Activated CD8-positive, alpha-beta memory T cell treated with anti-CD3 and anti-CD28 coated beads for 48 hours (primary cell): ENCODE measurements at regions not wholly inside any gene's neighbourhood (a gene's known extent, or its start where the extent isn't known, plus 50 kb on each side); places are given as distances from the start of the nearest gene placed in this dataset.

ENCODE experiments used
- DNase-seq, 3 experiments: peaks; one replicate each; pipeline ENCODE4 v3.0.0-alpha.2; 2020; ENCODE audit warnings: low read depth in 2 of 3, low spot score in 2 of 3

GRCh38 chr18:76202322-76202721 is 292.7 kb downstream of the ZNF516 start:
- no peak for DNase-seq

- no peak for DNase-seq
Measured at GRCh38 chr18:76195601-76196000, 299.4 kb downstream of the ZNF516 start.

GRCh38 chr18:76188097-76188496 is 306.9 kb downstream of the ZNF516 start:
- no peak for DNase-seq

- no peak for DNase-seq
Measured at GRCh38 chr18:76179257-76179656, 315.8 kb downstream of the ZNF516 start.

- DNase-seq, result no peak
Measured at GRCh38 chr18:76177160-76177559, 317.9 kb downstream of the ZNF516 start.

GRCh38 chr18:76174451-76174850 is 320.6 kb downstream of the ZNF516 start:
- no peak for DNase-seq

- no peak for DNase-seq
Measured at GRCh38 chr18:76169733-76170132, 325.3 kb downstream of the ZNF516 start.

GRCh38 chr18:76167845-76168621 is 327.0 kb downstream of the ZNF516 start:
- no peak for DNase-seq

GRCh38 chr18:76167410-76167809 is 327.6 kb downstream of the ZNF516 start:
- DNase-seq, result no peak

- no peak for DNase-seq
Measured at GRCh38 chr18:76162886-76163285, 332.2 kb downstream of the ZNF516 start.

- no peak for DNase-seq
Measured at GRCh38 chr18:76161983-76162382, 333.1 kb downstream of the ZNF516 start.

GRCh38 chr18:76153691-76154090 is 341.4 kb downstream of the ZNF516 start:
- DNase-seq, result no peak

- DNase-seq, result no peak
Measured at GRCh38 chr18:76149734-76150133, 345.3 kb downstream of the ZNF516 start.

- no peak for DNase-seq
Measured at GRCh38 chr18:76149284-76149683, 345.8 kb downstream of the ZNF516 start.

- DNase-seq, result no peak
Measured at GRCh38 chr18:76145521-76146376, 349.3 kb downstream of the ZNF516 start.

GRCh38 chr18:76144844-76145243 is 350.2 kb downstream of the ZNF516 start:
- DNase-seq, result no peak

- no peak for DNase-seq
Measured at GRCh38 chr18:76142611-76143010, 352.4 kb downstream of the ZNF516 start.

- no peak for DNase-seq
Measured at GRCh38 chr18:76139844-76140243, 355.2 kb downstream of the ZNF516 start.

- DNase-seq, result no peak
Measured at GRCh38 chr18:76137216-76137615, 357.8 kb downstream of the ZNF516 start.

GRCh38 chr18:76136701-76137100 is 358.3 kb downstream of the ZNF516 start:
- no peak for DNase-seq

- no peak for DNase-seq
Measured at GRCh38 chr18:76134628-76135027, 360.4 kb downstream of the ZNF516 start.

GRCh38 chr18:76133873-76134272 is 361.2 kb downstream of the ZNF516 start:
- DNase-seq, result no peak
